A549 (cell line): ENCODE measurements at regions not wholly inside any gene's neighbourhood (a gene's known extent, or its start where the extent isn't known, plus 50 kb on each side); places are given as distances from the start of the nearest gene placed in this dataset.

Source experiments
- BHLHE40 ChIP-seq: IDR thresholded peaks from 2 replicates; pipeline ENCODE4 v1.6.1; 2012; ENCODE audit warnings: low read depth, low read length, inconsistent platforms
- CEBPB ChIP-seq, 2 experiments: fragments of >200 bp in 1 of 2; sonication (Bioruptor Twin) in 1 of 2; formaldehyde crosslinking in 1 of 2; IDR thresholded peaks; 2 replicates each; pipeline ENCODE4 v1.6.1; 2012 to 2016
- CTCF ChIP-seq: fragments of >200 bp; sonication (Bioruptor Twin); formaldehyde crosslinking; IDR thresholded peaks from 3 replicates; pipeline ENCODE4 v1.5.1; 2016
- POLR2A ChIP-seq: IDR thresholded peaks from 2 replicates; pipeline ENCODE4 v1.6.1; 2012; ENCODE audit warnings: mild to moderate bottlenecking, low read length
- RFX5 ChIP-seq: fragments of 450-650 bp; IDR thresholded peaks from 2 replicates; pipeline ENCODE4 v1.7.1; 2014; ENCODE audit warnings: antibody characterized with exemption, mild to moderate bottlenecking, moderate library complexity
- SMC3 ChIP-seq: fragments of >200 bp; sonication (Bioruptor Twin); formaldehyde crosslinking; IDR thresholded peaks from 3 replicates; pipeline ENCODE4 v1.6.1; 2018; ENCODE audit warnings: inconsistent platforms

GRCh38 chr5:107112216-107112615, 558.5 kb downstream of the EFNA5 start:
- no peak for TF ChIP-seq CTCF
- no peak for TF ChIP-seq CEBPB (IDR thresholded peaks at IDR 0.05)
- TF ChIP-seq POLR2A: no peak
- TF ChIP-seq BHLHE40: no peak
- TF ChIP-seq RFX5: no peak
- no peak for TF ChIP-seq SMC3
